GM12878 (cell line): ENCODE measurements at regions not wholly inside any gene's neighbourhood (a gene's known extent, or its start where the extent isn't known, plus 50 kb on each side); places are given as distances from the start of the nearest gene placed in this dataset.
"Not testable (repeated sequence)": the region's sequence is repeated elsewhere in the genome, so short reads cannot be mapped to it uniquely, and the experiment has no call there.

Source experiments
- ATAC-seq: fragments of 200-7000 bp; cut with Tn5 transposase; 3 replicates; pipeline ENCODE4 v1.9.1; 2020; ENCODE audit warnings: mild to moderate bottlenecking, moderate library complexity
- BruUV-seq: library from RNA; stranded (reverse); fragments of 400-500 nt; replicated peaks from 2 replicates; lab custom pipeline; 2021; lab: Mats Ljungman, UMichigan
- CTCF ChIA-PET: fragments of 300-600 bp; sonication (Branson Sonifier 250); formaldehyde crosslinking; extraction: SDS; loops from one replicate; lab custom pipeline; 2021; ENCODE audit warnings: inconsistent platforms; lab: Yijun Ruan, JAX
- POLR2A ChIA-PET: fragments of 350-600 bp; formaldehyde crosslinking; extraction: SDS; loops from one replicate; lab custom pipeline; 2021; ENCODE audit warnings: inconsistent platforms; lab: Charles Lee
- RAD21 ChIA-PET: fragments of 300-600 bp; sonication (Branson Sonifier 250); formaldehyde crosslinking; loops from one replicate; lab custom pipeline; 2023; ENCODE audit warnings: antibody characterized with exemption; ENCODE audit not compliant: unreplicated experiment; lab: Charles Lee
- SMC1A ChIA-PET: fragments of 300-600 bp; sonication (Branson Sonifier 250); formaldehyde crosslinking; loops from one replicate; lab custom pipeline; 2023; ENCODE audit not compliant: unreplicated experiment, uncharacterized antibody; lab: Charles Lee
- DNase-seq: peaks from one replicate; pipeline ENCODE4 v3.0.0-alpha.2; 2011; ENCODE audit warnings: low read depth, low spot score
- FAIRE-seq: peaks from 3 replicates; lab custom pipeline; 2011; peaks lifted over from hg19 to GRCh38; lab: Jason Lieb, UNC
- H2AFZ ChIP-seq: 2 replicates; pipeline ENCODE4 v1.6.0; 2011; ENCODE audit warnings: low read depth, low read length, control low read depth; ENCODE audit not compliant: control insufficient read depth
- H3K27ac ChIP-seq: 2 replicates; pipeline ENCODE4 v1.5.1; 2011; ENCODE audit warnings: control low read depth; ENCODE audit not compliant: control insufficient read depth, insufficient read depth
- H3K27me3 ChIP-seq, 2 experiments: replicated peaks in 1 of 2; 2 replicates each; pipeline versions ENCODE4 v1.6.0 to v1.6.1; 2011; ENCODE audit warnings: low read length in 1 of 2; ENCODE audit not compliant: control insufficient read depth in 2 of 2, insufficient read depth in 2 of 2
- H3K36me3 ChIP-seq, 2 experiments: 2 replicates each; pipeline ENCODE4 v1.5.1; 2011; ENCODE audit warnings: low read length in 1 of 2; ENCODE audit not compliant: control insufficient read depth in 2 of 2, insufficient read depth in 2 of 2
- H3K4me1 ChIP-seq: 2 replicates; pipeline ENCODE4 v1.6.1; 2011; ENCODE audit warnings: mild to moderate bottlenecking, low read length, moderate library complexity, mixed read lengths; ENCODE audit not compliant: control insufficient read depth, insufficient read depth
- H3K4me2 ChIP-seq: 2 replicates; pipeline ENCODE4 v1.6.0; 2011; ENCODE audit warnings: control low read depth; ENCODE audit not compliant: control insufficient read depth, insufficient read depth
- H3K4me3 ChIP-seq: fragments of 200-600 bp; sonication (generic); 2 replicates; pipeline ENCODE4 v1.5.1; 2016
- H3K79me2 ChIP-seq: 2 replicates; pipeline ENCODE4 v1.6.0; 2011; ENCODE audit warnings: low read length; ENCODE audit not compliant: control insufficient read depth, insufficient read depth
- H3K9ac ChIP-seq: 2 replicates; pipeline ENCODE4 v1.8.0; 2011; ENCODE audit warnings: low read length, control low read depth, mixed read lengths; ENCODE audit not compliant: control insufficient read depth, insufficient read depth
- H3K9me3 ChIP-seq: replicated peaks from 3 replicates; pipeline ENCODE4 v1.5.1; 2011; ENCODE audit warnings: mild to moderate bottlenecking, low read length; ENCODE audit not compliant: control insufficient read depth, insufficient read depth
- H4K20me1 ChIP-seq: 2 replicates; pipeline ENCODE4 v1.6.0; 2011; ENCODE audit not compliant: control insufficient read depth, insufficient read depth
- BCL3 ChIP-seq: IDR thresholded peaks from 2 replicates; pipeline ENCODE4 v1.6.1; 2011; ENCODE audit warnings: borderline replicate concordance, low read depth, mild to moderate bottlenecking, moderate library complexity, low read length; ENCODE audit not compliant: insufficient read depth, poor library complexity, severe bottlenecking
- ETV6 ChIP-seq, 2 experiments: fragments of 450-650 bp in 1 of 2; IDR thresholded peaks in 1 of 2; conservative IDR thresholded peaks in 1 of 2; 2 replicates each; pipeline ENCODE4 v1.6.1; 2014; ENCODE audit warnings: antibody characterized with exemption in 1 of 2, borderline replicate concordance in 1 of 2, low read depth in 1 of 2, mild to moderate bottlenecking in 1 of 2, moderate library complexity in 1 of 2
- HDAC2 ChIP-seq: fragments of 200-600 bp; sonication (generic); IDR thresholded peaks from 2 replicates; pipeline ENCODE4 v1.6.1; 2017
- RUNX3 ChIP-seq: IDR thresholded peaks from 2 replicates; pipeline ENCODE4 v1.6.1; 2012; ENCODE audit warnings: low read length, inconsistent platforms
- TCF7 ChIP-seq: IDR thresholded peaks from 2 replicates; pipeline ENCODE4 v1.6.1; 2014; ENCODE audit warnings: antibody characterized with exemption, borderline replicate concordance
- WGBS: methylation state at CpG from one replicate; pipeline ENCODE4 v1.1.6; 2016; ENCODE audit warnings: low lambda C conversion rate; ENCODE audit not compliant: insufficient replicate concordance, insufficient coverage; ENCODE audit errors: missing lambda C conversion rate; 5-methylcytosine and 5-hydroxymethylcytosine counted together
- in situ Hi-C: fragments of 300-500 bp; cut with MboI; formaldehyde crosslinking; loops from 9 replicates; pipeline ENCODE4 v1.14.3; 2018; ENCODE audit warnings: mixed read lengths
- intact Hi-C: fragments of 100-400 bp; cut with micrococcal nuclease; formaldehyde crosslinking; loops from one replicate; pipeline ENCODE4 v1.14.2; 2022; ENCODE audit not compliant: unreplicated experiment

DNA sequence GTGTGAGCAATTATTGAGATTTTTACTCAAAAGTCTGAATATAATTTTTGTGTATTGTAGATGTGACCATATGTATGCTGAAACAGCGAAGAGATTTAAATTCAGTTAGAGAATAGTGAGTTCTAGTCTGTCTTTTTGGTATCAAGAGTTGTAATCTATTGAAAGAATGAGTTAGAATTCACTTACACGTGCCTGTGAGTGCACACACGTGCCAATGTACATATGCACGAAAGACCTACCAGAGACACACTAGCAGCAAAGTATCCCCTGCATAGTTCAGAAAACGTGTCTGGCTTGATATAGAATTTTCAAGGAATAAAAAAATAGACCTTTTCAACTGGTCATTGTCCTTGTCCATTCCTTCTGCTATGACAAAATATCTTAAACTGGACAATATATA is 64.8 kb upstream of the BHLHE40 start (continued):
- no peak for TF ChIP-seq BCL3
- TF ChIP-seq TCF7: no peak
- TF ChIP-seq ETV6 (conservative IDR thresholded peaks at IDR 0.05 in 1 of 2, IDR thresholded peaks at IDR 0.05 in 1 of 2; ENCODE audit: borderline replicate concordance in 1 of 2, low read depth in 1 of 2): no peak

DNA sequence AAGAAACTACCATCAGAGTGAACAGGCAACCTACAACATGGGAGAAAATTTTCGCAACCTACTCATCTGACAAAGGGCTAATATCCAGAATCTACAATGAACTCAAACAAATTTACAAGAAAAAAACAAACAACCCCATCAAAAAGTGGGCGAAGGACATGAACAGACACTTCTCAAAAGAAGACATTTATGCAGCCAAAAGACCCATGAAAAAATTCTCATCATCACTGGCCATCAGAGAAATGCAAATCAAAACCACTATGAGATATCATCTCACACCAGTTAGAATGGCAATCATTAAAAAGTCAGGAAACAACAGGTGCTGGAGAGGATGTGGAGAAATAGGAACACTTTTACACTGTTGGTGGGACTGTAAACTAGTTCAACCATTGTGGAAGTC is 57.6 kb upstream of the BHLHE40 start:
- RAD21 ChIA-PET, H3K36me3 ChIP-seq, H3K9me3 ChIP-seq, H3K27me3 ChIP-seq, FAIRE-seq, intact Hi-C loops, H2AFZ ChIP-seq, CTCF ChIA-PET, ATAC-seq, POLR2A ChIA-PET, DNase-seq, H4K20me1 ChIP-seq, BruUV-seq, SMC1A ChIA-PET, H3K4me3 ChIP-seq, H3K9ac ChIP-seq, H3K79me2 ChIP-seq, H3K4me2 ChIP-seq, H3K4me1 ChIP-seq, H3K27ac ChIP-seq, in situ Hi-C loops: not testable (repeated sequence)
- 71% methylated on average over 1 of the region's 2 CpGs for WGBS

- Histone ChIP-seq H3K4me3 (no peak overlapping the region), H3K27me3 (no peaks in the 10 kb centered on the region), H3K9me3 (no peaks in the 10 kb centered on the region; the same call in 2 of the 3 replicates), H3K79me2 (no peaks in the 10 kb centered on the region), H3K27ac (no peak overlapping the region), H3K4me2 (no peak overlapping the region), H2AFZ (no peak overlapping the region), H3K9ac (no peak overlapping the region), H3K36me3 (no peaks in the 10 kb centered on the region), H3K4me1 (peaks cover 19% of the 10 kb centered on the region), H4K20me1 (no peaks in the 10 kb centered on the region)
- TF ChIP-seq RUNX3 (peak; percentile 38; the same call in 1 of the 2 replicates), HDAC2 (no peak)
- ChIA-PET POLR2A (no interaction called here), RAD21 (no interaction called here), SMC1A (no interaction called here), CTCF (interaction anchor here (0.6 to 1.0 kb wide), 2 partner anchors 49 to 115 kb away, joined by 3 read pairs; no protein-coding TSS in a partner anchor)
- in situ Hi-C loops: no loop called here
- no TSS peak for BruUV-seq
- DNase-seq (no peak), ATAC-seq (no peak), FAIRE-seq (no peak)
- intact Hi-C loops: loop anchor here (2.0 to 5.0 kb wide), 3 partner anchors 18 to 95 kb away; no protein-coding TSS in a partner anchor
- 6% methylated on average over 1 of the region's 1 CpG for WGBS
These were observed 52.3 kb upstream of the BHLHE40 start for GRCh38 chr3:4926892-4927291.
